SK-N-DZ (cell line): ENCODE measurements at regions not wholly inside any gene's neighbourhood (a gene's known extent, or its start where the extent isn't known, plus 50 kb on each side); places are given as distances from the start of the nearest gene placed in this dataset.

Experiments used
- DNase-seq: peaks from one replicate; pipeline ENCODE4 v3.0.0-alpha.2; 2015; ENCODE audit warnings: low spot score

DNA sequence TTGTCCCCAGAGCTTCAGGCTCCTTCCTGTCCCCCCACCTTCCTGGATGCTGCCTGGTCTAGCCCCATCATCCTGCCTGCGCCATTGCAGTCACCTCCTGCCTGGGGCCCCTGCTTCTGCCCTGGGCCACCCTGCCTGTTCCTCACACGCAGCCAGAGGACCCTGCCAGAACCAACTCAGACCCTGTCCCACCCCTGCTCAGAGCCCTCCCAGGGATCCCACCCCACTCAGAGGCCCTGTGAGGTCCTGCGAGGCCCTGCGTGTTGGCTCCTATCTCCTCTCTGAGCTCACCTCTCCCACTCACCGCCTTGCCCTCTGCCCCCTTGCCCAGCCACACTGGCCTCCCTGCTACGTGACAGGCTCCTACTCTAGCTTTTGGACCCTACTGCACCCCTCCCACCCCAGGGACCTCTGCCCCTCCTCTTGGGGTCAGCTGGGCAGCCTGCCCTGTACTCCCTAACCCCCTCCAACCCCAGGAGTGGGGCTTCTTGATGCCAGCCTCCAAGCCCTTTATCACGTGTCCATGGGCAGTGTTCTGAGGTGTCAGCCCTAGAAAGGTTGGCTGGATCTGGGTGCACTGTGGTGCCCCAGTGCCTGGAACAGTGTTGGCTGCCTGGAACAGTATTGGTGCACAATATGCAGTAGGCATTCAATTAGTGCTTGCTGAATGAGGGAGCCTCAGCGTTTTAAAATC lies 68.3 kb downstream of the CEBPB start:
- no peak for DNase-seq

DNA sequence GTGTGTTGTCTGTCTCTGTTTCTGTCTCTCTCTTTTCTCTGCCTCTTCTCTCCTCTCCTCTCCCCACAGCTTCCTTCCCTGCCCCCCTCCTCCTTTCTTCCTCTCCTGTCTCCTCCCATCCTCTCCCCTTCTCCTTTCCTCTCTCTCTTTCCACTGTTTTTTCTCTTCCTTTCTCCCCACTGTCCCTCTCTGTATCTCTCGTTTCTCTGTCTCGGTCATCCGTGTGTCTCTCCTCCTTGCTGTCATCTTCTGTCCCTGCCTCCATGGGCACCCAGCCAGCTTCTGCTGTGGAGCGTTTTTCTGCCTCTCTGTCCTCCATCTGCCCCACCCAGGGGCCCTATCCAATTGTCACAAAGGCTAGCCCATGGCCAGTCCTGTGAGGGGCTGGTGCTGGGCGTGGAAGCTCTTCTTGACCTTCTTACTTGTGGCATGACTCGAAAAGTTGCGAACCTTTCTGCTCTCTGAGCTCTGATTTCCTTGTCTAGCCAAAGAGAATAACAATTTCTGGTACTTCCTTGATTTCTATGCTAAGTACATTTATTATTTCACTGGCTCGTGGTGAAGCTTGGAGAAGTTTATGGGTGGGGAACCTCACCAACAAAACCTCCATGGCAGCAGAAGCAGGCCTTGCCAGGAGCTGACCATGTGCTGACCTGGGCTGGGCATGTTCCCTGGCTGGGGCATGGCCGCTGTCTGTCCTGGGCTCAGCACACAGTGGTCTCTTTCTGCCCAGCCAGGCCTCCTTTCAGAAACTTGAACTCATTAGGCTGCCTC lies 69.3 kb downstream of the CEBPB start:
- no peak for DNase-seq

DNA sequence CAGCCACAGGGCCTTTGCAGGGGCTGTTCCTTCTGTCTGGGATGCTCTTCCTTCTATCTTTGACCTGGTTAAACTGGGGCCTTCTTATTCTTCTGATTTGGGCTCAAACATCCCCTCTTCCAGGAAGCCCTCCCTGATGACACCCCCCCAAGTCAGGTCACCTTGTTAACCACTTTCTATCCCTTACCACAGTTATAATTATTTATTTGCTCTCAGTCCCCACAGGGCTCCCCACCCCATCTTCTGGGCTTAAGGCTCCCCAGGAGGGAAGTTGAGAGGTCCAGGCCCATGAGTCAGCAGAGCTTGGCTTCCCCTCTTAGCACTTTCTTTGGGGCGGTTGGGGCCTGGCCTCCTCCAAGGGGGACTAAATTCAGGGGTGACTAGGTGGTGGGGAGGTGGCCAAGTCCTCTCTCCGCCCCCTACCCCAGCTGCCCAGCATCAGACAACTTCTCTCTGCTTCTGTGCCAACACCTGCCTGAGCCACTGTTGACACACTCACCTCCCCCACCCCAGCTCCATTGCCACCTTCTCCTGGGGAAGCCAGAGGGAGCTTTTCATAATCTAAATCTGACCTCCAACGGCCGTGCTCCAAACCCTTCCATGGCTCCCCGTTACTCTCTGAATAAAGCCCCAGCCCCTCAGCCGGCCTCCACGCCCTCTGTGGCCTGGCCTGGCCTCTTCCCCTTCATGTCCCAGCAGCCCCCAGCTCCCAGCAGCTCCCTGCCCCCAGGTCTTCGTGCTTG lies 70.0 kb downstream of the CEBPB start:
- no peak for DNase-seq

DNA sequence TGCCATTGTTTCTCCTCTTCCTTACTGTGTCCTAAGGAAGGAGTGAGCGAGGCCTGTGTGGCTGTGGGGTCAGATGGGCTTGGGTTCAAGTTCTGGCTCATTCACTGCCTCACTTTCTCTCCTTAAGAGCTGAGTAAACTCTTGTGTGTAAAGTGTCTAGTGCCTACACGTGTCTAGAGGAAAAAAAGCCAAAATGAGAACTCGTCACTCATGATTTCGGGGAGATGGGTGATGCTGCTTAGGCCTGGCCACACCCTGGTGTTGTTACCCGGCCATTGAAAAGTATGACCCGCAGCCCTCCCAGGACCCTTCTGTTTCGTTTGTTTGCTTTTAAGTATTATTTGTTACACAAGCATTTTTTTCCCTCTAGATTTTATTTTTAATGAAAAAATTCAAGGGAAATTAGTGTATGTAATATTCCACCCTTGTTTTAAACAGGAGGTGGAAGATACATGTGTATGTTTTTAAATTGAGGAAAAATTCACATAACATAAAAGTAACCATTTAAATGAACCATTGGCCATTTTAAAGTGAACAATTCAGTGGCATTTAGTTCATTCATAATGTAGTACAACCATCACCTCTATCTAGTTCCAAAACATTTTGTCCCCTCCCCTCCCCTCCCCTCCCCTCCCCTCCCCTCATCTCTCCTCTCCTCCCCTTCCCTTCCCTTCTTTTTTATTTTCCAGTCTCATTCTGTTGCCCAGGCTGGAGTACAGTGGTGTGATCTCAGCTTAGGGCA lies 71.0 kb downstream of the CEBPB start:
- no peak for DNase-seq

DNA sequence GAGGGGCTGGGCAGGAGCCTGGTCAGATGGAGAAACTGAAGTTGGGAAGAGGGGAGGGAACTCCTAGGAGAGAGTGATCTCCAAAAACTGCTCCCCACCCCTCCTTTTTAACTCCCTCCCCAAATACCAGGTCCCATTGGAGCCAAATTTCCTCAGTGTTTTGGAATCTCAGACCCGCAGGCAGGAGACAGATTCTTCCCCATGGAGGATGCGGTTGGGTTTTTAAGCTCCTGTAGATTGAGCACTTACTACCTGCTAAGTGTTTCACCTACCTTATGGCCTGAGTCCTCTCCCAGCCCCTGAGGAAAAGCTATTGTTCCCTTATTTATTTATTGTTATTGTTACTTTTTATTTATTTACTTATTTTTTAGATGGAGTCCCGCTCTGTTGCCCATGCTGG lies 73.2 kb downstream of the CEBPB start:
- DNase-seq: no peak

DNA sequence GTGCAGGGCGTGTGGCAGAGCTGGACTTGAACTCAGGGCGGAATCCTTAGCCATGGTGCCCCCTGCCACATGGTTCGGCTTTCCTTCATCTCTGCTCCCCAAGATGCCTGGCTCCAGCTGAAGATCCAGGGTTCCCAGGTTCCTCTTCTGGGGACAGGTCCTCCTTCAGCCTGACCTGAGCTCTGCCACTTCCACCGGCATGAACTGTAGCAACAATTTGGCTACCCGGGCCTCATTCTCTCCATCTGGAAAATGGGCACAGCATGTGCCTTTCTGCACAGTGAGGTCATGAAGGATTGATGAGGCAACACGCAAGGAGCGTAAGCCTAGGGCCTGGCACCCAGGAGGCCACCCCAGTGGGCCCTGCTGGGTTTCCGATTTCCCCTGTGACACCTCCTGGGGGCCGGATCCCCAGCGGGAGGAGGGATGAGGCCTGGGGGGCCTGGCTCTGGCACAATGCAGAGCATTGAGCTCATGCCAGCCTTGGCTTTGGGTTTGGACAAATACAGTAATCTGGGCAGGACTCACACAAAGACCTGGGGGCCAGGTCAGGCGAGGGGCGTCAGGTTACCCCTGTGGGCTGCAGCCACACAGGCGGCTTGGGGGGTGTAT lies 74.0 kb downstream of the CEBPB start:
- no peak for DNase-seq

DNA sequence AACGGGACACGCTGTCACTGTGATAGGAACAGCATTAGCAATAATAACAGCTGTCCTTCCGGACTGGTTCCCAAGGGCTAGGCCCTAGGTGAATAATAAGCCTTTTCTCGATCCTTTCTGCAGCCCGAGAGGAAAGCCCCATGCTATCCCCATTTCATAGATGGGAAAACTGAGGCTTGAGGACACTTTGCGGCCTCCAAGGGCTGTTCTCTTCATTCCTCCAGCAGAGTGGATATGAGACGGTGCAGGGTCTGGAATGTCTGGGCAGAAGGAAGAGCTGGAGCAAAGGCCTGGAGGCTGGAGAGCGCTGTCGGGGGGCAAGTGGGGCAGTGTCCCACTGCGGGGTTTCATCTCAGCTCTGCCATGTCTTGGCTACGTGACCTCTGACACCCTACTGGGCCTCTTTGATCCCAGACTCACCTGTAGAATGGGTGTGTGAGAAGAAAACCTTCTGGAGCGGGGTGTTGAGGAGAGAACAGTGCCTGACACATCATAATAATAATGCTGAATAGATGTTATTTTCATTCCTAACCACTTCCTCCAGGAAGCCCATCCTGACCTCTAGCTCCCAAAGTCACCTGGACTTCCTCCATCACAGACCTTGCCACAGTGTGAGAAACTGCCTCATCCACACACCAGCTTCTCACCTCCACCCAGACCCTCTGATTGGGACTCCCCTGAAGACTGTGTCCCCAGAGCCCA lies 74.8 kb downstream of the CEBPB start:
- DNase-seq: no peak

DNA sequence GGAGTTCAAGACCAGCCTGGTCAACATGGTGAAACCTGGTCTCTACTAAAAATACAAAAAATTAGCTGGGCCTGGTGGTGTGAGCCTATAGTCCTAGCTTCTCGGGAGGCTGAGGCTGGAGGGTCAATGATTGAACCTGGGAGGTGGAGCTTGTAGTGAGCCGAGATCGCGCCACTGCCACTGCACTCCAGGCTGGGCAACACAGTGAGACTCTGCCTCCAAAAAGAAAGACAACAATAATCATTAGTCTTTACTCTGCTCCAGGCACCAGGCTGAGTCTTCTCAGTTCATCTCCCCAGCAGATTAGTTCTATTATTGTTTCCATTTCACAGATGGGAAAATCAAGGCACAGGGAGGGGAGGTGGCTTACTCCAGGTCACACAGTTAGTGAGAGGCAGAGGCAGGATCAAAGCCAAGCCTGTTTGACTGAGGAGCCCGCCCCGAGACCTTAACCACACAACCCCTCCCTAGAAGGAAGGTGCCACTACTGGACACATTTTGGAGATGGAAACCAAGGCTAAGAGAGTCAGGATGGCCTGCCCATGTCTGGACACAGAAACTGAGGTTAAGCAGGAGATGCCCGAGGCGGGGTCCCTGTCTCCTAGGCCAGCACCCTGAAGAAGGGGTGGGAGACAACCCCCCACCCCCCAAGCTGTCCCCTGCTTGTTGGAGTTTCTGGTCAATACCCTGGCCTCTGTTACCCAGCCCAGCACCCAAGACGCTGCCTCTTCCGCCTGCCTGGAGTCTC lies 75.8 kb downstream of the CEBPB start:
- no peak for DNase-seq

DNA sequence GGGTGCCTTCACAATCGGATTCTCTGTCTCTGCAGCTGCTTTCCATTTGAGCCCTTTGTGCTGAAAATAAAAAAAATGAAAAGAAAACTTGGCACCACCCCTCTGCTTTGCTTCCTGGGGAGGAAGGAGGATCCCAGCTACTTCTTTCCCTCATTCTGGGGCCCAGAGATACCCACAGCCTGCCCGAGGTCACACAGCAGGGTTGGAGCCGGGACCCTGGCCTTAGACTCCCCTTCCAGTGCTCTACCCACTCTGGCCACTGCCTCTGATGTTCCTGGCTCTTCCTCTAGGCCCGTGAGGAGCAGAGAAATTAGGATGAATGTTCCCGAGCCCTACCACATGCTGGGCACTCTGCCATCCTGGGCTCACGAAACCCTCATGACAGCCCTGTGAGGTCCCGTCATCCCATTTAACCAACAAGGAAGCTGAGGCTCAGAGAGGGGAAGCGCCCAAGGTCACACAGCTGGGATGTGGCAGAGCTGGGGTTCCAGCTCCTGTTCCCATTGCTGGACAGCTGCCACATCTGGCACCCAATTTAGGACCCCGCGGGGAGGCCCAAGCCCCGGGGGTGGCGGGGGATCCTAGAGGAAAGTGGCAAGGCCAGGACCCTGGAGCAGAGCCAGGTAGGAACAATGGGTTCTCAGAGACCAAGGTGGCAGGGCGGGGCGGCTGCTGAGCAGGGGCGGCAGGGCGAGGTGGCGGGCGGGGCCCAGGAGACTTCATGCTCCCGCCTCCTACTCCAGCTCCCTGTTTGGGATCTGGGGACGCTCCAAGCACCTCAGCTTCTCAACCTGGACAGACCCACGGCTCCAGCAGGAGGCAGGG lies 76.6 kb downstream of the CEBPB start:
- DNase-seq: no peak

DNA sequence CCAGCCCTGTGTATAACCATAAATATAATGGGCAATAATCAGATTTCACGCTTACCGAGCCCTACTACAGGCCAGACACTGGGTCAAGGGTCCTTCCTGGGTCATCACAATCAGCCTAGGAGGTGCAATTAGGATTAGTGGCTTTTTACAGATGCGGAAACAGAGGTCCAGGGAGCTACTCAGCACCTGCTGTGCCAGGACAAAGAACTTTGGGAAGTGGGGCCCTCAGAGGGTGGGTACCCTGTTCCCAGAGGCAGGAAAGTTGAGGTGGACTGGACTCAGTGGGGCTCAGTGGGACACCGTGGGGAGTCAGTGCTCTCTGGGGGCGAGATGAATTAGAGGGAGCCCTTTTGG lies 77.2 kb downstream of the CEBPB start:
- DNase-seq: no peak

DNA sequence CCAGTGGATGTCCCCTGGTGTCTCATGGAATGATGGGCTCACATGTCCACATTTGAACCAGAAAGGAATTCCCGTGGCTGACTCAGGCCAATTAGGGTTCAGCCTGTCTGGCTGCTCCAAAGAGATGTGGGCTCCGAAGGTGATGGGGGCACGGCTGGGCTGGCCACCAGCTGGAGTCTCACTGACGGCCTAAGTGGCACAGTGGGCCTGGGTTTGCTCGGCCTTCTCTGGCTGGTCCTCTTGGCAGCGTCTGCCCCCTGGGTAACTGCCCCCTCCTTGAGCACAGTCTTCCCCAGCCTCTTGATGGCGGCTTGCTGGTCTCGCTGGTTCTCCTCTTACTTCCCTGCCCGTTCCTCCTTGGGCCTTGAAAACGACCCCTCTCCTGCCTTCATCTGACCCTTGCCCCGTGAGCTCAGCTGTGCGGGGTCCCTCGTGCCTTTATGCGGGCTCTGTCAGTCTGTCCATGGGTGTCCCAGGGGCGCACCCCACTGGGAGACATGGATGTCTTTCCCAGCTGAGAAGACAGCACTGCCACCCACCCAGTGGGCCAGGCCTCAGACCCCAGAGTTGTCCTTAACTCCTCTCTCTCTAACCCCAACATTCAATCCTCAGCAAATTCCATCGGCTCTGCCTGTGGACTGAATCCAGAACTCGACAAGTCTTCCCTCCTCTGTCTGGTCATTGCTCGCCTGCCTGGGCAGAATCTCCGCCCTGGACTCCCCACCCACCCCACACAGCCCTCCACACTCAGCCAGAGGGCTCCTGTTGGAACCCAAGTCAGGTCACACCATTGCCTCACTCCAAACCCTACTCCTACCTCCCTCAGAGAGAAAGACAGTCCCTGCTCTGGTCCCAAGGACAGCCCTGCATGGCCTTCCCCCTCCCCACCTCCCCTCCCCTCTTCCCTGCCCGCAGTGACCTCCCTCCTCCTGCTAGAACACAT lies 78.7 kb downstream of the CEBPB start:
- DNase-seq: no peak

DNA sequence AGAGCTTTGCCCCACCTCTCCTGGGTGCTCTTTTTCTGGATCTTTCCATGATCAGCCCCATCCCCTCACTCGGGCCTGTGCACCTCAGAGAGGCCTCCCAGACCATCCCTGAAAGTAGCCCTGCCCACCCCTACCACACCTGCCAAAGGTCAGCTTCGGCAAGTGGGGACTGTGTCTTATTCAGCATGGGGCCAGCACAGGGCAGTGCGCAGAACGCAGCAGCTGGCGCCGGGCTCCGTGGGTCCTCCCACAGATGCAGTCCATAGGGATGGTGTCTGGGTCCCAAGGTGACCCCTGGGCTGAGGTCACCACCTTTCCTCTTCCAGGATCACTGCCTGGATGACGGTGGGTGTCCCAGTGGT lies 79.4 kb downstream of the CEBPB start:
- no peak for DNase-seq

DNA sequence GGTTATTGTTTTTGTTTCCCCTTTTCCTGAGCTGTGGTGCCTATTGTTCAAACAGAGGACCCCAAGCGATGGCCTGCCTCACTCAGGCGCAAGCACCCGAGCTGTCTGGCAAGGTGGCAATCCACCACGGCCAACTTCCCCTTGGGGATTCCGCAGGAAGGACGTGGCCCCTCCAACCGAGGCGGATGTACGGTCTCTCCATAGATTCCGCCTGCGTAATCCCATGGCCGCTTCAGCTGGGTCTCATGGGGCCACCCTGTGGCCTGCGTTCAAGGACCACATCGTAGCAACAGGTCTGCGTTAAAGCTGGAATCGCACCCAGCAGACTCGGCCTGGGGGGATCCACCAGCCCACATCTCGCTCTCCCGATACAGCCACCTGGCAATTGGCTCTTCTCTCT lies 79.9 kb downstream of the CEBPB start:
- no peak for DNase-seq

DNA sequence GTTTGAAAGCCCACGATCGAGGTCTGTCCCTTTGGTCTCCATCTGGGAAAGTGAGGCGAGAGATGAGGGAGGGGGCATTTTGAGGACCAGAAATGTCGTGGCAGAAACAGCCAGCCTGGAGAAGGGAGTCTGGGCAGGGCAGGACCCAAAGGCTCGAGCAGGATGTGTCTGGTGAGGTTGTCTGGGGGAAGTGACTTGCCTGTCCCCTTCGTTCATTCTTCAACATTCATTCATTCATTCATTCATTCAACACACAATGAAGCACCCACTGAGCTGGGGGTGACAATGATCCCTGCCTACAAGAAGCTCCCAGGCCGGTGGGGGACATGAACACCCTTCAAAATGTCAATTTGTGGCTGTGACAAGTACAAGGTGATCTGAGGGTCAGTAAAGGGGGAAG lies 80.5 kb downstream of the CEBPB start:
- DNase-seq: no peak

DNA sequence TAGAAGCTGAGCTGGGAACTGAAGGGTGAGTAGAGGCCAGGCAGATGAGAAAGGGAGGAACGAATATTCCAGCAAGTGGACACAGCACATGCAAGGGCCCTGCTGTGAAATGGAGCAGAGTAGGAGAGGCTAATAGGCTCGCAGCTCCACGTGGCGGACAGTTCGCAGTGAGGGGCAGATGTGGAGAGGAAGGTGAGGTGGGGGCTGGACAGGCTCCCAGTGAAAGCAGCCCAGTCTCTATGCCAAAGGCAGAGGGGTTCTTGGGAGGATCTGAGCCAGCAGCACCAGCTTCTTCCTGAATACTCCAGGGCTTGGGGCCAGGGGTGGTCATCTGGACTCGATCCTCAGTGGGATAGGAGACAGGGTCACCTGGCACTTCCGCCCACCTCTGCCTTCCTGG lies 81.0 kb downstream of the CEBPB start:
- no peak for DNase-seq

DNA sequence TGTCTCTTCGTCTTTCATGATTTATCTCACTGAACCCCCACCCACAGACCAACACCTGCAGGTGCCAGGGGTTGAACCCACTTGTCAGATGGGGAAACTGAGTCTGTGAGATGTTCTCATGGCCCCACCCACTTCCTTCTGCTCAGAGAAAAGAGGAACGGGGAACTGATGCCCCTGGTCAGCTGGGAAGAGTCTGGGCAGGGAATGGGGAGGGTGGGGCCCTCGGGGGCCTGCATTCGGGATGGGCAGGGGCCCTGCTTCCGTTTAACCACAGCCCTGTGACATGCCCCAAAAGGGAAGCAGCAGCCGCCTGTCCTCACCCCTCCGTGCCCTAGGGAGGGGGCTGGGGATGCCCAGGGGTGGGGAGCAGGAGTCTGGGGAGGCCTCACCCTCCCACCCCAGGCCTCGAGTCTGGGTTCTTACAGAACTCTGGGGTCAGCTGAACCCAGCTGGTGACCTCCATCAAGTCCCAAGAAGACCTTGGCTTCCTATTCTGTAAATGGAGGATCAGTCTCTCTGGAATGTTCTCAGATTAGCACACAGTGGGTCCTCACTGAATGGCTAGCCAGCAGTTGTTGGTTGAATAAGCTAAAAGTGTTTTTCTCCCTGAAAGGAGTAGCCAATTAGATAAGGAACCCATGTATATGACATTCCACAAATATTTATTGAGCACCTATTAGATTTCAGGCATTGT lies 81.5 kb downstream of the CEBPB start:
- DNase-seq: no peak

DNA sequence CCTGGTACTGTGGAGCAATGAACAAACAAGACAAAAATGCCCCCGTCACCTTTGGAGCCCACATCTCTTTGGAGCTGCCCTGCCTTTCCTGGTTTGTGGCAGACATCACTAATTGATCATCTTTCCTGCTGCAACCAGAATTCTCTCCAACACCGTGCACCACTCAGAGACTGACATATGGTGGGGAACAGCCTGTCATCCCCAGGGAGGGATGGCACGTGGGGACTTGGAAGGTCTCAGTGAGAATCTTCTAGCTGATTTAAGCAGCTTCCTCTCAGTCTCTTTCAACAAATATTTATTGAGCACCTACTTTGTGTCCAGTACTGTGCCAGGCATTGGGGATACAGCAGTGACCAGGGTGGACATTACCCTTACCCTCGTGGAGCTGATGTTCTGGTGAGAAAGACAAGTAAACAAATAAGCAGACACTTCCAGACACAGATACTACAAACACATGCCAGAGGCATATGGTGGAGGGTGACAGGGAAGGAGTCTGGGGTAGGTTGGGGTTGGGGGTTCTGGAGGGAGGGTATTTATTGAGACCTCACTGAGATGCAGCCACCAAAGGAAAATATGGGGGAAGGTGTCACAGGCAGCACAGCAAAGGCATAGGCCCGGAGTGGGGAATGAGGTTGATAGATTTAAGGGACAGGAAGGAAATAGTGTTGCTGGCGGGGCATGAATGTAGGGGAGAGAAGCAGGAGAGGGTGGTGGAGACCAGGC lies 82.3 kb downstream of the CEBPB start:
- DNase-seq: no peak
